ENCODE measurements at regions not wholly inside any gene's neighbourhood (a gene's known extent, or its start where the extent isn't known, plus 50 kb on each side); places are given as distances from the start of the nearest gene placed in this dataset.

- no peak for TF ChIP-seq CTCF (IDR thresholded peaks at IDR 0.05)
- no peaks in the 10 kb centered on the region for H3K9me3 ChIP-seq
- intact Hi-C loops (cut with DNase I, micrococcal nuclease) = no loop called here
- H3K36me3 ChIP-seq (ENCODE audit: low read depth) = no peaks in the 10 kb centered on the region
- no peak for ATAC-seq
- no peaks in the 10 kb centered on the region for H3K4me1 ChIP-seq (ENCODE audit: low read depth)
- H3K4me3 ChIP-seq = no peak overlapping the region
- no peak for DNase-seq
These were observed 129.4 kb upstream of the ITGA6 start for GRCh38 chr2:172297950-172298349.

- intact Hi-C loops (cut with DNase I, micrococcal nuclease) = no loop called here
- H3K4me1 ChIP-seq (ENCODE audit: low read depth) = no peaks in the 10 kb centered on the region
- DNase-seq (peak in 1 of 3 donors; percentile 78), ATAC-seq (peak; percentile 80)
- H3K36me3 ChIP-seq (ENCODE audit: low read depth) = no peaks in the 10 kb centered on the region
- no peak for TF ChIP-seq CTCF (IDR thresholded peaks at IDR 0.05)
- H3K9me3 ChIP-seq = no peaks in the 10 kb centered on the region
- H3K4me3 ChIP-seq = no peak overlapping the region
These were observed 127.6 kb upstream of the ITGA6 start for GRCh38 chr2:172299741-172300140.

GRCh38 chr2:172300851-172301250 is 126.5 kb upstream of the ITGA6 start:
- intact Hi-C loops (cut with DNase I, micrococcal nuclease) = no loop called here
- no peaks in the 10 kb centered on the region for H3K9me3 ChIP-seq
- H3K4me3 ChIP-seq = no peak overlapping the region
- no peaks in the 10 kb centered on the region for H3K4me1 ChIP-seq (ENCODE audit: low read depth)
- no peak for TF ChIP-seq CTCF (IDR thresholded peaks at IDR 0.05)
- ATAC-seq = no peak
- no peaks in the 10 kb centered on the region for H3K36me3 ChIP-seq (ENCODE audit: low read depth)
- no peak for DNase-seq

GRCh38 chr2:172305066-172305465 is 122.3 kb upstream of the ITGA6 start:
- no peaks in the 10 kb centered on the region for H3K36me3 ChIP-seq (ENCODE audit: low read depth)
- intact Hi-C loops (cut with DNase I, micrococcal nuclease) = no loop called here
- peaks cover 3% of the 10 kb centered on the region for H3K4me1 ChIP-seq (ENCODE audit: low read depth)
- H3K4me3 ChIP-seq = no peak overlapping the region
- no peak for DNase-seq
- H3K9me3 ChIP-seq = no peaks in the 10 kb centered on the region
- no peak for TF ChIP-seq CTCF (IDR thresholded peaks at IDR 0.05)
- ATAC-seq = no peak

GRCh38 chr2:172307800-172308199 is 119.6 kb upstream of the ITGA6 start:
- Histone ChIP-seq H3K4me3 (no peak overlapping the region), H3K4me1 (ENCODE audit: low read depth) (peaks cover 3% of the 10 kb centered on the region), H3K9me3 (no peaks in the 10 kb centered on the region), H3K36me3 (ENCODE audit: low read depth) (no peaks in the 10 kb centered on the region)
- intact Hi-C loops (cut with DNase I, micrococcal nuclease) = no loop called here
- no peak for TF ChIP-seq CTCF (IDR thresholded peaks at IDR 0.05)
- DNase-seq (peak in 2 of 3 donors; percentile 62 to 88), ATAC-seq (peak; percentile 85)

- Histone ChIP-seq H3K9me3 (no peaks in the 10 kb centered on the region), H3K4me1 (ENCODE audit: low read depth) (peaks cover 3% of the 10 kb centered on the region), H3K4me3 (no peak overlapping the region), H3K36me3 (ENCODE audit: low read depth) (no peaks in the 10 kb centered on the region)
- TF ChIP-seq CTCF (IDR thresholded peaks at IDR 0.05) = no peak
- DNase-seq (no peak), ATAC-seq (peak; percentile 5)
- intact Hi-C loops (cut with DNase I, micrococcal nuclease) = no loop called here
These were observed 119.0 kb upstream of the ITGA6 start for GRCh38 chr2:172308253-172308935.

Measured in mucosa of descending colon (tissue), 3 donors.